Right lobe of liver (tissue), 4 donors: ENCODE measurements at regions not wholly inside any gene's neighbourhood (a gene's known extent, or its start where the extent isn't known, plus 50 kb on each side); places are given as distances from the start of the nearest gene placed in this dataset.

ENCODE experiments used
- CTCF ChIP-seq, 4 donors: fragments of 200-600 bp in 3 of 4; fragments of 450-650 bp in 1 of 4; IDR thresholded peaks; one replicate each; pipeline versions ENCODE4 v1.5.1 to v1.8.0; 2016 to 2022; ENCODE audit warnings: antibody characterized with exemption in 4 of 4, mild to moderate bottlenecking in 2 of 4
- POLR2A ChIP-seq: fragments of 450-650 bp; IDR thresholded peaks from one replicate; pipeline ENCODE4 v1.6.1; 2017; ENCODE audit warnings: antibody characterized with exemption, mild to moderate bottlenecking
- donor health status: DM: no; HTN: no; CAD: no.
- donor health status: DM: no; HTN: no; CAD: no.
- donor health status: DM: no; HTN: yes; CAD: no.

DNA sequence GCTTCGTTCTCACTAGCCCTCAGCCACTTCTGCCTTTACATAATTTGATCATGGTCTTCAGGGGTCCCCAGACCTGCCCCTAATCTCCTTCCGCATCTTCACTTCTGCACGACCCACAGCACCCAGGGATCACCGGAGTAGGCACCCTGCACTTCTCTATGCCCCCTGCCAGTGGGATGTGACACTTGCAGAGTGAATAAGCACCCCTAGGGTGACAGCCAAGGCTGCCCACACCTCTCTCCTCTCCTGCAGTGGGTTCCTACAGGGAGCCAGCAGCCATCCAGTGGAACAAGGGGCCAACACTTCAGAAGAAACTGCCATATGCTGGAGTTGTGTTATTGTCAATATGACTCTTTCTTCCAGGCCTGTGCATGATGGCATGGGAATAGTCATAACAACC, 58.0 kb upstream of the CTPS1 start:
- no peak for TF ChIP-seq POLR2A
- no peak for TF ChIP-seq CTCF (IDR thresholded peaks at IDR 0.05)
